IMR-90 (cell line): ENCODE measurements at regions not wholly inside any gene's neighbourhood (a gene's known extent, or its start where the extent isn't known, plus 50 kb on each side); places are given as distances from the start of the nearest gene placed in this dataset.

ENCODE experiments used
- ATAC-seq: fragments of 200-7000 bp; cut with Tn5 transposase; 2 replicates; pipeline ENCODE4 v1.9.1; 2020; ENCODE audit warnings: low read depth, mild to moderate bottlenecking, moderate library complexity
- BruUV-seq: library from RNA; stranded (reverse); fragments of 400-500 nt; replicated peaks from 2 replicates; lab custom pipeline; 2021; lab: Mats Ljungman, UMichigan
- CTCF ChIA-PET: fragments of 300-600 bp; formaldehyde crosslinking; extraction: SDS; loops from one replicate; lab custom pipeline; 2021; ENCODE audit warnings: antibody characterized with exemption; lab: Yijun Ruan, JAX
- POLR2A ChIA-PET: fragments of 300-600 bp; sonication (Branson Sonifier 250); formaldehyde crosslinking; loops from one replicate; lab custom pipeline; 2022; ENCODE audit warnings: antibody characterized with exemption; ENCODE audit not compliant: unreplicated experiment; lab: Charles Lee
- DNase-seq: peaks from one replicate; pipeline ENCODE4 v3.0.0; 2013
- H2AFZ ChIP-seq: replicated peaks from 2 replicates; pipeline ENCODE3; 2013; ENCODE audit warnings: low read length, mild to moderate bottlenecking; ENCODE audit not compliant: poor library complexity
- H2AK5ac ChIP-seq: 2 replicates; pipeline ENCODE4 v1.6.1; 2013; ENCODE audit warnings: low read depth, low read length, inconsistent platforms
- H2AK9ac ChIP-seq: replicated peaks from 2 replicates; pipeline ENCODE3; 2013; ENCODE audit warnings: mild to moderate bottlenecking, low read depth, low read length, moderate library complexity; ENCODE audit not compliant: poor library complexity
- H2BK120ac ChIP-seq: 2 replicates; pipeline ENCODE4 v1.6.1; 2013; ENCODE audit warnings: low read depth, low read length, inconsistent platforms
- H2BK15ac ChIP-seq: 3 replicates; pipeline ENCODE4 v1.6.1; 2013; ENCODE audit warnings: low read depth, low read length, inconsistent platforms
- H2BK20ac ChIP-seq: 2 replicates; pipeline ENCODE4 v1.6.1; 2013; ENCODE audit warnings: low read depth, mild to moderate bottlenecking, inconsistent platforms, low read length, moderate library complexity
- H2BK5ac ChIP-seq: 2 replicates; pipeline ENCODE4 v1.6.1; 2013; ENCODE audit warnings: mild to moderate bottlenecking, low read depth, low read length, inconsistent platforms; ENCODE audit not compliant: poor library complexity, severe bottlenecking
- H3K14ac ChIP-seq: replicated peaks from 2 replicates; pipeline ENCODE4 v1.6.1; 2013; ENCODE audit warnings: low read depth, low read length, inconsistent platforms
- H3K18ac ChIP-seq: 2 replicates; pipeline ENCODE4 v1.6.1; 2013; ENCODE audit warnings: low read depth, low read length, control low read depth
- H3K23ac ChIP-seq: 2 replicates; pipeline ENCODE4 v1.6.1; 2013; ENCODE audit warnings: low read depth, low read length, inconsistent platforms
- H3K27ac ChIP-seq: 2 replicates; pipeline ENCODE4 v1.5.1; 2013; ENCODE audit warnings: mild to moderate bottlenecking, control low read depth, low read length; ENCODE audit not compliant: insufficient read depth
- H3K27me3 ChIP-seq: 2 replicates; pipeline ENCODE4 v1.6.1; 2013; ENCODE audit warnings: low read length; ENCODE audit not compliant: control insufficient read depth, insufficient read depth
- H3K36me3 ChIP-seq: 2 replicates; pipeline ENCODE4 v1.6.1; 2013; ENCODE audit warnings: low read length, mixed read lengths; ENCODE audit not compliant: control insufficient read depth, insufficient read depth
- H3K4ac ChIP-seq: 2 replicates; pipeline ENCODE4 v1.6.1; 2013; ENCODE audit warnings: low read depth, low read length, inconsistent platforms
- H3K4me1 ChIP-seq: 2 replicates; pipeline ENCODE4 v1.6.1; 2013; ENCODE audit warnings: low read length, mixed read lengths; ENCODE audit not compliant: control insufficient read depth, insufficient read depth
- H3K4me2 ChIP-seq: 2 replicates; pipeline ENCODE4 v1.6.1; 2013; ENCODE audit warnings: low read depth, mild to moderate bottlenecking, control low read depth, low read length, moderate library complexity
- H3K4me3 ChIP-seq: 2 replicates; pipeline ENCODE4 v1.5.1; 2013; ENCODE audit warnings: low read depth, mild to moderate bottlenecking, control low read depth, low read length, moderate library complexity; ENCODE audit not compliant: insufficient read depth
- H3K56ac ChIP-seq: 2 replicates; pipeline ENCODE4 v1.6.1; 2013; ENCODE audit warnings: low read length, inconsistent platforms; ENCODE audit not compliant: insufficient read depth; ENCODE audit errors: extremely low read depth
- H3K79me1 ChIP-seq, 2 experiments: 2 replicates each; pipeline ENCODE4 v1.6.1; 2013; ENCODE audit warnings: low read length in 2 of 2, inconsistent platforms in 1 of 2, low read depth in 1 of 2
- H3K9ac ChIP-seq: 2 replicates; pipeline ENCODE4 v1.6.1; 2013; ENCODE audit warnings: low read depth, low read length, control low read depth
- H3K9me1 ChIP-seq: 2 replicates; pipeline ENCODE4 v1.6.1; 2013; ENCODE audit warnings: low read length, inconsistent platforms; ENCODE audit not compliant: insufficient read depth
- H3K9me3 ChIP-seq: 2 replicates; pipeline ENCODE4 v1.6.1; 2013; ENCODE audit warnings: low read length; ENCODE audit not compliant: control insufficient read depth, insufficient read depth
- H4K20me1 ChIP-seq: 2 replicates; pipeline ENCODE4 v1.6.1; 2013; ENCODE audit warnings: low read length, inconsistent platforms; ENCODE audit not compliant: insufficient read depth
- H4K5ac ChIP-seq: 2 replicates; pipeline ENCODE4 v1.6.1; 2013; ENCODE audit warnings: mild to moderate bottlenecking, low read depth, low read length, control low read depth
- H4K8ac ChIP-seq, 2 experiments: 2 replicates each; pipeline ENCODE4 v1.6.1; 2013; ENCODE audit warnings: low read depth in 2 of 2, low read length in 2 of 2, control low read depth in 1 of 2, inconsistent platforms in 1 of 2
- H4K91ac ChIP-seq: 2 replicates; pipeline ENCODE4 v1.6.1; 2013; ENCODE audit warnings: low read depth, low read length, inconsistent platforms; ENCODE audit not compliant: insufficient read depth
- BHLHE40 ChIP-seq: fragments of 150-350 bp; IDR thresholded peaks from 2 replicates; pipeline ENCODE4 v1.6.1; 2016; ENCODE audit warnings: mild to moderate bottlenecking, low read depth, low read length
- CEBPB ChIP-seq: IDR thresholded peaks from 2 replicates; pipeline ENCODE4 v1.6.1; 2012; ENCODE audit warnings: low read depth, low read length, improper control_type of control experiment
- CHD1 ChIP-seq: IDR thresholded peaks from 2 replicates; pipeline ENCODE4 v1.6.1; 2012; ENCODE audit warnings: low read depth, low read length, improper control_type of control experiment
- CTCF ChIP-seq: conservative IDR thresholded peaks from 2 replicates; pipeline ENCODE4 v1.5.1; 2012; ENCODE audit warnings: mild to moderate bottlenecking, low read depth, low read length, improper control_type of control experiment
- ELK1 ChIP-seq: fragments of 150-350 bp; IDR thresholded peaks from 2 replicates; pipeline ENCODE4 v1.6.1; 2016; ENCODE audit warnings: low read depth, mild to moderate bottlenecking, low read length, moderate library complexity, borderline replicate concordance
- MAFK ChIP-seq: IDR thresholded peaks from 2 replicates; pipeline ENCODE4 v1.6.1; 2012; ENCODE audit warnings: low read depth, low read length, improper control_type of control experiment
- MAZ ChIP-seq: IDR thresholded peaks from 2 replicates; pipeline ENCODE4 v1.6.1; 2012; ENCODE audit warnings: low read depth, mild to moderate bottlenecking, low read length, improper control_type of control experiment, moderate library complexity, borderline replicate concordance
- MXI1 ChIP-seq: IDR thresholded peaks from 2 replicates; pipeline ENCODE4 v1.6.1; 2012; ENCODE audit warnings: low read depth, mild to moderate bottlenecking, low read length, moderate library complexity, borderline replicate concordance
- NFE2L2 ChIP-seq: fragments of 150-350 bp; IDR thresholded peaks from 2 replicates; pipeline ENCODE4 v1.6.1; 2016; ENCODE audit warnings: low read depth, mild to moderate bottlenecking, low read length
- POLR2A ChIP-seq: IDR thresholded peaks from 2 replicates; pipeline ENCODE4 v1.6.1; 2012; ENCODE audit warnings: mild to moderate bottlenecking, low read depth, low read length
- RAD21 ChIP-seq: IDR thresholded peaks from 2 replicates; pipeline ENCODE4 v1.6.1; 2012; ENCODE audit warnings: low read length, improper control_type of control experiment
- RCOR1 ChIP-seq: IDR thresholded peaks from 2 replicates; pipeline ENCODE4 v1.6.1; 2012; ENCODE audit warnings: mild to moderate bottlenecking, low read length, improper control_type of control experiment; ENCODE audit not compliant: insufficient replicate concordance
- RFX5 ChIP-seq: IDR thresholded peaks from 2 replicates; pipeline ENCODE4 v1.8.0; 2012; ENCODE audit warnings: low read depth, mild to moderate bottlenecking, low read length, moderate library complexity
- SMC3 ChIP-seq: fragments of 150-350 bp; IDR thresholded peaks from 2 replicates; pipeline ENCODE4 v1.6.1; 2016; ENCODE audit warnings: low read depth, mild to moderate bottlenecking, antibody characterized with exemption, low read length, moderate library complexity
- USF2 ChIP-seq: fragments of 150-350 bp; IDR thresholded peaks from 2 replicates; pipeline ENCODE4 v1.6.1; 2017; ENCODE audit warnings: mild to moderate bottlenecking, antibody characterized with exemption, low read length, low read depth
- WGBS, 2 experiments: methylation state at CpG; one replicate each; pipeline versions ENCODE4 v1.1.5 to v1.1.7; 2013; ENCODE audit warnings: missing lambda C conversion rate in 2 of 2; ENCODE audit not compliant: insufficient read length in 1 of 2; ENCODE audit errors: extremely low coverage in 2 of 2; 5-methylcytosine and 5-hydroxymethylcytosine counted together
- dilution Hi-C: fragments of 300-500 bp; cut with HindIII; formaldehyde crosslinking; loops from one replicate; pipeline ENCODE4 v1.14.3; 2018; ENCODE audit warnings: low sequenced_read_pairs; ENCODE audit not compliant: unreplicated experiment
- in situ Hi-C: fragments of 300-500 bp; cut with MboI; formaldehyde crosslinking; loops from 3 replicates; pipeline ENCODE4 v1.14.3; 2019; ENCODE audit warnings: low sequenced_read_pairs, inconsistent platforms, mixed read lengths
- intact Hi-C: fragments of 100-400 bp; cut with micrococcal nuclease; formaldehyde crosslinking; loops from 2 replicates; pipeline ENCODE4 v1.10.0; 2022

GRCh38 chr16:47943235-47943634, 212.6 kb downstream of the ABCC12 start:
- no peak overlapping the region for H2BK20ac ChIP-seq
- no peak overlapping the region for H2AK9ac ChIP-seq
- H3K4ac ChIP-seq: no peak overlapping the region
- no CpG with 5 or more reads among the region's 6 CpGs for WGBS, 2 experiments
- no peaks in the 10 kb centered on the region for H3K36me3 ChIP-seq
- H3K9me1 ChIP-seq: no peaks in the 10 kb centered on the region
- no peak overlapping the region for H4K91ac ChIP-seq
- no peak overlapping the region for H3K9ac ChIP-seq
- ATAC-seq (no peak), DNase-seq (no peak)
- no peak overlapping the region for H2AFZ ChIP-seq
- H3K27me3 ChIP-seq: peaks cover 7% of the 10 kb centered on the region
- no peak overlapping the region for H4K5ac ChIP-seq
- H2BK15ac ChIP-seq: no peak overlapping the region
- ChIA-PET CTCF (no interaction called here), POLR2A (no interaction called here)
- no peak overlapping the region for H2BK120ac ChIP-seq
- H3K9me3 ChIP-seq: no peaks in the 10 kb centered on the region
- BruUV-seq: no TSS peak
- H3K27ac ChIP-seq: no peak overlapping the region
- TF ChIP-seq USF2 (no peak), SMC3 (no peak), RCOR1 (no peak), CHD1 (no peak), MAZ (no peak), CEBPB (no peak), BHLHE40 (no peak), CTCF (no peak), MXI1 (no peak), NFE2L2 (no peak), RFX5 (no peak), RAD21 (no peak), POLR2A (no peak), ELK1 (no peak), MAFK (no peak)
- no peak overlapping the region for H2AK5ac ChIP-seq
- in situ Hi-C loops: no loop called here
- no peak overlapping the region for H3K23ac ChIP-seq
- H3K18ac ChIP-seq: no peak overlapping the region
- intact Hi-C loops: no loop called here
- no peak overlapping the region for H3K56ac ChIP-seq
- no peaks in the 10 kb centered on the region for H3K4me1 ChIP-seq
- H3K4me3 ChIP-seq: no peak overlapping the region
- dilution Hi-C loops: no loop called here
- no peak overlapping the region for H2BK5ac ChIP-seq
- H4K20me1 ChIP-seq: no peaks in the 10 kb centered on the region
- H3K14ac ChIP-seq: no peak overlapping the region
- H3K4me2 ChIP-seq: no peak overlapping the region
- H4K8ac ChIP-seq: no peak overlapping the region
- no peaks in the 10 kb centered on the region for H3K79me1 ChIP-seq
